T follicular helper cell (primary cell): ENCODE measurements at regions not wholly inside any gene's neighbourhood (a gene's known extent, or its start where the extent isn't known, plus 50 kb on each side); places are given as distances from the start of the nearest gene placed in this dataset.

Experiments
- DNase-seq: peaks from one replicate; pipeline ENCODE4 v3.0.0-alpha.2; 2020; ENCODE audit warnings: low read depth

DNA sequence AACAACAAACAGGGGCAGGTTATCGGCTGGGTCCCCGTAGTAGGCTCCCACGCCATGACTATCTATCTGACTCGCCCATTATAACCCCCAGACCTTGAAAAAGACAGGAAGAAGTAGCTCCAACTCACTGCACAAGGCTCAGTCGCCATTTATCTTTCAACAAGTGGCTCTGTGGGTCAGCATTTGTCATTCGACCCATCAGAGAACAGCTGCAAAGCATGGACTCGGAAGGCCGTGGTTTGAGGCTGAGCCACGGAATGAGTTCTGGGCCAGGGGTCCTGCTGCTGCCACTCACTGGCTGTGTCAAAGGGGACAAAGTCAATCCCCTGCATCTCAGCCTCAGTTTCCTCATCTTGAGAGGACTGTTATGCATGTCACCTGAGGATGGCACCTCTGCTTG is 131.0 kb downstream of the DMRTA2 start:
- no peak for DNase-seq

DNA sequence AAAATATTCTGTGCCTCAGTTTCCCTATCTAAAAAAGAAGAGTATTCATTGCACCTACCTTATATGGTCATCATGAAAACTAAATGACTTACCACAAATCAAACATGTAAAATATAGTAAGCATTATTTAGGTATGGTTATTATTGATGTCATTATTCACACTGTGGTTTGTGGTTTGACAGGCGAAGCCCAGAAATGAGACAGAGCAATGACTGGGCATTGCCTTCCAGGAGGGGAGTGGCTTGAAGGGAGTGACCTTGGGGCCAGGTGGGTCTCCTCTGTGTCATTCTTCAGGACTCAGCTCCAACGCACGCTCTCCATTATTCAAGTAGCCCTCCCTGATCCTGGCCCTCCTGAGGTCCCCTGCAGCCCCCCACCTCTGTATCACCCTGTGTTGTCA is 133.7 kb downstream of the DMRTA2 start:
- DNase-seq, result no peak

DNA sequence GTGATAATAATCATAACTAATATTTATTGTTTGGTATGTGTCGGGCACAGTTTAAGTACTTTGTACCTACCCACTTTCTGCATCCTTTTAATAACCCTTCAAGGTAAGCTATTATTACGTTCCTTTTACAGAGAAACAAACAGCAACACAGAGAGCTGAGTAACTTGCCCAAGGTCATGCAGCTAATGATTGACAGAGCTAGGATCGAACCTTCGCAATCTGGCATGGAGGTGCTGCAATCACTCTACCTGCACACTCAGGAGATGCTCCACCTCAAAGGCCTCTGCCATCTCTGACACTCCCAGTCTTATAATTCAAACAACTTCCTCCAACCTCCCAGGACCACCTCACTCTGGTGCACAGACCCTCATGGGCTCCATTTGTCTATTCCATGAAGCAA is 137.2 kb downstream of the DMRTA2 start:
- DNase-seq, result no peak

DNA sequence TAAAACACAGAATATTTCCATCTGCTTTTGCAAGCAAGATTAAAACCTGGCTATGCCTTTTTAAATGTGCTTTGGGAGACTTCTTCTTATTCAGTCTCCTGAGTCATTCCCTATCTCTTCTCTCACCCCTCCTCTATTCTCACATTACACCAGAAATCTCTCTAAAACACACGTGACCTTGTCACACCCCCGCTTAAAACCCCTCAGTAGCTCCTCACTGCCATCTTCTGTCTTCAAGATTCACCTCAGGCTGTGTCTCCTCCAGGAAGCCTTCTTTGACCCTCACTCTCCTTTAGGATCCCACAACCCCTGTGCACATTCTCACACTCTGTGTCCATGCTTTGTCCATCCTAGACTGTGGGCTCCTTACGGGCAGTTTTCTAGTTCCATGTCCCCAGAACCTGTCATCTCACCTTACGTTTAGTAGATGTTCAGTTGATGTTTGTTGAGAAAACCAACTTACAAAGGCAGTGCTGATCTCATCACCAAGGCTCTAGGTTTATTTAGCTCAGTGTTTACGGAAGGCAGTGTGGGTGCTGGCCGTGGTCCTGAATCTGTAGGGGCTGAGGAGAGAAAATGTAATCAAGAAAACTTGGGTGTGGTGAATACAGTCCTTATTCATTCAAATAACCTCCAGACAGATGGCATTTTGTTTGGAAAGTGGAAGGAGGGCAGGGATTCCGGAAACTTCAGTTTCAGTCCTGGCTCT is 143.5 kb downstream of the DMRTA2 start:
- no peak for DNase-seq

DNA sequence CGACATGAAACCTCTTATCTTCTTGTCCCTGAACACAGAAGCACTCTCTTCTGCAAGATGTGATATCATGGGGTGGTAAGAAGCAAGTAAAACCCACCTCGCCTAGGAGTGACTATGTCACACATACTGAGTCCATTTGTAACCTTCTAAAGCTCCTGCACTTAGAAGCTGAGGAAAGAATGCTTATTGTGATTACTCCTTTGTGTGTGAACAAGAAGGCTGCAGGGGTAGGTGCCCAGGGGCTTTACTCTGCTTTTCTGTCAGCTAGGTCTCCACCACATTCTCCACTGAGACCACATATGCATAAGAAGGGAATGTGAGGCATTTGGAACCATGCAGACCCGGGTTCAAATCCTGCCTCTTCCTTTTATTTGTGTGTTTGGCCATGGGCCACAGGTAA is 144.3 kb downstream of the DMRTA2 start:
- no peak for DNase-seq

DNA sequence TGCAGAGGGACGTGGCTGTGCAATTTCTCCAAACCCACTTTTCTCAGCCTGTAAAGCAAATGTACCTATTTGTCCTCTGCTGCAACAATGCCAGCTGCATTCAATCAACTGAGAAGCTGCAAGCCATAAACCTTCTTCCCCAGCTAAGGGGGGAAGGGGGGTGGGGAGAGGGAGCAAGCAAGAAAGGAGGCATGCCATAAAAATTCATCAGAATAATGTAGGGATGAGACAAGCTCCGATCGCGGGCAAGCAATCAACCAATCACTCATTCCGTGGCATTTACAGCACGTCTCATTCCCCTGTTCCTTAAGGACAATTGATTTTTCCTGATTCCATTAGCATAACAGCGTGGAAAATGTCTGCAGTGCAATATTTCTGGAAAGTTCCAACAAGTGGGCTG is 144.8 kb downstream of the DMRTA2 start:
- no peak for DNase-seq

DNA sequence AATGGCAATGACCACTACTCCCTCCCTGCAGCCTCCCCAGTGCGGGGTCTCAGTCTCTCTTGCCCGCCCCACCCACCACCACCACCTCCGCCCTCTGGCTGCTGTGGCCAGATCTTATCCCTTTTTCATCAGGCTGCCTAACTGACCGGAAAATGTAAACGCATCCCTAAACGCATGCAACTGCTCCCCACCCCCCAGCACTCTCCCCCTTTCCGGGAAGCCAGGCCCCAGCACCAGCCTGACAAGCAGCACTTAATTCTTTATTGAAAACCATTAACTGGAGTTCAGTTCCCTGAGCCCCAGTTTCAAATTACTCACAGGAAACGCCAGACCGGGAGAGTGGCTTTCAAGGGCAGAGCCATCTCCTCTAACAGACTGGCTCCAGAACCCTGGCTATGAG is 147.7 kb downstream of the DMRTA2 start:
- no peak for DNase-seq

DNA sequence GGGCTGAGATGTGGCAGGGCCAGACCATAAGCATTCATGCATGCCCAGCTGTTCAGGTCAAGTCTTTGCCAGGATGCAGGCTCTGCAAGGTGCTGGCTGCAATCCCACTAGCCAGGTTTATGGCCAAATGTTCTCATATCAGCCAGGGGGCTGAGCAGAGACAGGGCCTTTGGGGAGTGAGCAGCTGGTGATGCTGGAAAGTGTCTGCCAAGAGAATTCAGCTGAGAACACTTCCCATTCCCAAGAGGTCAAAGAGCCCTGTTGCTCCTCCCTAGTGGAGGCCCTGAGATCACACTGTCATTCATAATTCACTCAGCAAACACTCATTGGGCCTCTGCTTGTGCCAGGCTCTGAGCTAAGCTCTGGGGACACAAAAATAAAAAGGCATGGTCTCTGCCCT is 150.3 kb downstream of the DMRTA2 start:
- no peak for DNase-seq

DNA sequence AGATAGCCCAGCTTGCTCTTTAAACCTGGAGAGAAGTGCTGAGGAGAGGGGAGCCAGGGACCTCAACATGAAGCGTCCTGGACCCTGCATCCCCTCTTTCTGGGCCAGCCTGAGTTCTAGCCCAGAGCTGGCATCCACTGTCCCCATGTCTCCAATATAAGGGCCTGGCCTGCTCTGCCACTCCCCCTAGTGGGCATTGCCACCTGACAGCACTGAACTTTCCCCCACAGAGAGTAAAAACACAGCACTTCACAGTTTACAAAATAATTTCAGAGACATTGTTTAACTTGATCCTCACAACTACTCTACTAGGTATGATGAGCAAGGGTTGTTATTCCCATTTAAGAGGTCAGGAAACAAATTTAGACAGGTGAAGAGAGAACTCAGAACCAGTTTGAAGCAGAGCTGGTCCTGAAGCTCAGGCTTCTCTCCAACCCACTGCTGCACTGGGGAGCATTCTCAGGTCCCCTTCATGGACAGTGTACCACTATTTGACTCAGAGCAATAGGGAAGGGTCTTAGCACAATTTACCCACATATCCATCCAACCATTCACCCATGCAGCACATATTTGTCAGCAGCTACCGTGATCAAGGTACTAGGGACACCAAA is 151.2 kb downstream of the DMRTA2 start:
- DNase-seq, result no peak

DNA sequence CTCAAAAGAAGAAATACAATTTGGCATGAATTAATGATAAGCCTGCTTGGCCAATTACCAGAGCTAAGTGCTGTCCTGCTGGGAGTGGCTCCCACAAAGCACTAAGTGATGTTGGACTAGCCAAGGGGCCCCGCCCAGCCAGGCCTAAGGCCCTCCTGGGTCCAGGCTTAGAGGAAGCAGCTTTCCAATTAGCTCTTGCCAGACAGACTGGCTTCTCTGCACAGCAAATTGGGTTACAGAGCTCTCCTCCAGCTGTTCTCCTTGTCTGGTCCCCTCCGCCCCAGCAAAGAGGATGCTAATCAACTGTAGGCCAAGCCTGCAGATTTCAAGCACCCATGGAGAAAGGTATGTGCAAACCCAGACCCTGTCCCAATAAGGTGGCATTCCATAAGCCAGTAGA is 151.9 kb downstream of the DMRTA2 start:
- DNase-seq, result no peak

DNA sequence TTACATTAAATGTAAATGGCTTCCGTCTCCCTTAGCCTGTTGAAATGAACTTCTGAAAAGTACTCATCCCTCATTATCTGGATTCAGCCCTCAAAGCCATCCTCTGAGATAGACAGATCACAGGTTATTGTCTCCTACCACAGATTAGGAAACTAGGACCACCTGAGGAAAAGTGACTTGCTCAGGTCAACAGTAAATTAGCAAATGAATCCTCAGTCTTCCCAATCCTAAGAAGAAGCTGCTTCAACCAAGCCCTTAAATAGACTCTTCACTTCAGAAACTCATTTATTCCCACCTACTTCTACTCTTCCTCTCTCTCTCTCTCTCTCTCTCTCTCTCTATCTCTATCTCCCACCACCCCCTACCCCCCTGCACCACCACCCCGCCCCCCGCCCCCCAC is 152.3 kb downstream of the DMRTA2 start:
- DNase-seq, result no peak

DNA sequence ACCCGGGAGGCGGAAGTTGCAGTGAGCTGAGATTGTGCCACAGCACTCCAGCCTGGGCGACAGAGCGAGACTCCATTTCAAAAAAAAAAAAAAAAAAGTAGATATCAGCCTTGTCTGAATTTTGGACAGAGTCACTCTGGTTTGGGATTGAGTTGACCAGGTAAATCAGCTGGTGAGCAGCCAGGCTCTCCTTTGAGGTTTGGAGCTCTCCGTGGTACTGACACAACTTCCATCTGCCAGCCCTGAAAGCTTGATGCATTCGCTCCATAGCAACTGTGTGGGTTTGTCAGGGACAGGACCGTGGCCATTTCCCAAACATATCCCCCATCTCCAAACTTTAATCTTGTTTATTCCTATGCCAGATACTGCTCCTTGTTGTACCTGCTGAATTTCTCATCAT is 155.2 kb downstream of the DMRTA2 start:
- no peak for DNase-seq

DNA sequence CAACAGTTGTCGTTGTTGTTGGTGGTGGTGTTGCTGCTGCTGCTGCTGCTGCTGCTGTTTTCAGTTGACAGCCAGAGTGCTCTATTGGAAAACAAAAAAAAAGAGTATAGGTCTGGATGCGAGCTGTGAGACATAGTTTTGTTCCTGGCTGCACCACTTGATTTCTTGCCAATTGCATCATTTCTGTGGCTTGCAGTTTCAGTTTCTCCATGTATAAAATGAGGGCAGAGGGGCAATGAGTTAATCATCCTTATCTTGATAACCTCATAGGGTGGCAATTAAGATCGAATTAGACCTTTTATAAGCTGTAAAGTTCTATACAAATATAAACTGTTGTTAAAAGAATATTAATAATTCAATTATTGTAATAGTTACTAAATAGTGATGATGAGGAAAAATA is 156.7 kb downstream of the DMRTA2 start:
- no peak for DNase-seq

DNA sequence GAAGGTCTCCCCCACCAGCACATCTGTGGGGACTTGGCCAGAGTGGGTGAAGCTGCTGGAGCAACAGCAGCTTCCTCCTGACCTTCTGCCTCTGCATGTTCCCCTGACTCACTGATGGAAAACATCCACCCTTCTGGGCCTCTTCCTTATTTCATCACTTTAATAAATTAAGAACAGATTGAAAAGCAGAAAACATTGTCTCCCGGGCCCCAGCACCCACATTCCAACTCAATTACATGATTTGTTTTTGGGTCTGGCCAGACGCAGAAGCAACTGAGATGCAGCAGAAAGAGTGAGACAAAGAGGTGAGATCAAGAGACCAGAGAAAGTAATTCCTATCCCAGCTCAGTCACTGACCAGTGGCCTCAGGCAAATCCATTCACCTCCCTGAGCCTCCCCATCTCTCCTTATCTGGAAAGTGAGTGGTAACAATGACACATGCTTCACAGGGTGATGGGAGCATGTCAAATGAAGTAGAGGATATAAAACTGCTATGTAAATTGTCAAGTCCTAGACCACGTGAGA is 157.1 kb downstream of the ELAVL4 start:
- no peak for DNase-seq

DNA sequence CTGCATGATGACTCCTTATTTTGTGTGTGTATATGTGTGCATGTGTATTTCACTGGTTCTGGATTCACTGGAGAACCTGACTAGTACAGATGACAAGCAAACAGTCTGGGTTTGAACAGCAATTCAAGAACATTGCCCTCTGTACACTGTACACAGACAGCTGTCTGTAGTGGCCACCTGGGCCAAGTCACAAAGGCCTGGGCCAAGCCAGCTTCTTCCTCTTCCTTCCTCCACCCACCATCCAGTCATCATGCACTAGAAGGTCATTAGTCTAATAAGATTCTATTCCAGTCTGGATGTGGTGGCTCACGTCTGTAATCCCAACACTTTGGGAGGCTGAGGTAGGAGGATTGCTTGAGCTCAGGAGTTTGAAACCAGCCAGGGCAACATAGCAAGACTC is 155.9 kb downstream of the ELAVL4 start:
- DNase-seq, result no peak

DNA sequence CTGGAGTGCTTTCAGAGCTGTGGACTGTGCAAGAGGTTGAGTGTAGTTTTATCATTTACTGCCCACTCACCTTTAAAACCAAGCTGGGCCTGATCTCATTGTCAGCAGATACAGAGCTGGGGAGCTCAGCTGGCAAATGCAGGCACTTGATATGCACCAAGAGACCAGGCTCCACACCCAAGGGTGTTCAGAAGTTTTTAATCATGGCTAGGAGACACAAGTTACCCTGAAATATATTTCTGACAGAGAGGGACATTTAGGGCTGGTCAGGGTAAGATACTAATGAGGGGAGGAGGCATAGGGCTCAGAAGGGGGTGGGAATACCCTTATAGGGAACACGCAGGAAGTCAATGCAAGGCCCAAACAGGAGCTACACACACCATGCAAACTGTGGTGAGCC is 153.7 kb downstream of the ELAVL4 start:
- no peak for DNase-seq

DNA sequence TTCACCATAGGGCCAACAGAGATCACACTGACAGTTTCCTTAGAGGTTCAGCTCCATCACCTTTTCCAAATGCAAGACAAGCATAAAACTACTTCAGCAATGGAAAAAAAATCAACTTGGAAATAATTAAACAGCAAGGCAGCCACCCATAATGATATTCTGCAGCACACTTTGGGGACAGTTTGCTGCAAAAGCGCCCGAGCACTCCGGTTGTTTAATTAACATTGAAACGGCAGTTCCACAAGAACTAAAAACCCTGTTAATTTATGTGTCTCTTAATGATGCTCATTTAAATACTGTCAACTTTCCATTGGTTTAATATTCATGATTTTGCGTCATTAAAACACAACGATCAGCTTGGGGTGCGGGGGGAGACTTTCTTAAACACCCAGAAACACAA is 153.2 kb downstream of the ELAVL4 start:
- DNase-seq, result no peak

DNA sequence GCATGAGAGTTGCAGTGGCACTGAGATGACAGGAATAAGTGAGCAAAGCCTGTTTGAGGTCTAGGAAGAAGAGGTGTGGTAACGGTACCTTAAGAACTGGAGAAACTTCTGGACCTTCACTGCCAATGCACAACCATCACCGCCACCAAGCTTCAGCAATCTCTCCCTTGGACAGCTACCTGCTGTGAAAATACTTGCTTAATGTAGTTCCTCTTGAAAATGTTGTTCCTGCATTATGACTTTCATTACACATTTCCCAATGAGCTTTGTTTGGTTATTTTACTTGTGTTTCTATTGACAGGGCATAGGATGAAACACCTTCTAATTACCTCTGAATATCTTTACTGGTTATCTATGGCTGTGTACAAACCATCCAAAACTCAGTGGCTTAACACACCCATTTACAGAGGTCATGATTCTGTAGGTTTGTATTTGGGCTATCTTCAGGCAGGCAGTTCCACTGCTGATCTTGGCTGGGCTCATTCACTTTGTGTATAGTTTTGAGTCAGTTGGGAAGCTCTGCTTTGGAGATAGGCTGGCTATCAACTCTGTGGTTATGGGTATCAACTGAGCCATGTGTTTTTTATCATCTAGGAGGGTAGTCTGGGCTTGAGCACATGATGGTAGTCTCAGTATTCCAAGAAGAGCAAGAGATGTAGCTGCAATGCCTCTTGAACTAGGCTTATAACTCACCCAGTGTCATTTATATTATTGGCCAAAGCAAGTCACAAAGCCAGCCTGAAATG is 149.4 kb downstream of the ELAVL4 start:
- no peak for DNase-seq

DNA sequence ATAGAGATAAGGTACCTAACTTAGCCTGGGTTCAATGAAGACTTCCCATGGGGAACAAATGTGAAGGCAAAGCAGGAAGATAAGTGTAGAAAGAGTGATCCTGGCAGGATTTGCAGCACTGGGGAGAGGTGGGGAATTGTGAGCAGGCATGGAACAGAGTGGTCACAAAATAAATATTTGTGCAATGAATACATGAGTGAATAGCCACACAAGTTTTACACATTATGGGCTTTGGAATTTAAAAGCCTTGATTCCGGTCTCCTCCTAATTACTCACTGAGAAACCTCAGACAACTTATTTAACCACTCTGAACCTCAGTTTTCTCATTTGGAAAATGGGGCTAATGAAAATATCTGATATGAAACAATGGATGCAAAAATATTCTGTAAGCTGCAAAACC is 148.3 kb downstream of the ELAVL4 start:
- no peak for DNase-seq
